Neural progenitor cell (in vitro differentiated cells): ENCODE measurements at regions not wholly inside any gene's neighbourhood (a gene's known extent, or its start where the extent isn't known, plus 50 kb on each side); places are given as distances from the start of the nearest gene placed in this dataset.
"Not testable (repeated sequence)": the region's sequence is repeated elsewhere in the genome, so short reads cannot be mapped to it uniquely, and the experiment has no call there.

Experiments used
- DNase-seq: peaks from one replicate; pipeline ENCODE4 v3.0.0-alpha.2; 2016; ENCODE audit warnings: low spot score
- H2AFZ ChIP-seq: fragments of 200-600 bp; sonication (generic); replicated peaks from 2 replicates; pipeline ENCODE4 v1.6.1; 2016; ENCODE audit warnings: antibody characterized with exemption
- H3F3A ChIP-seq: fragments of 200-600 bp; sonication (generic); 2 replicates; pipeline ENCODE4 v1.6.1; 2016; ENCODE audit warnings: antibody characterized with exemption, low read depth
- H3K27ac ChIP-seq: fragments of 200-600 bp; sonication (generic); 2 replicates; pipeline ENCODE4 v1.5.1; 2016; ENCODE audit warnings: mild to moderate bottlenecking
- H3K27me3 ChIP-seq: fragments of 200-600 bp; sonication (generic); 2 replicates; pipeline ENCODE4 v1.6.1; 2016; ENCODE audit warnings: mild to moderate bottlenecking, moderate library complexity
- H3K36me3 ChIP-seq: fragments of 200-600 bp; sonication (generic); 2 replicates; pipeline ENCODE4 v1.5.1; 2016
- H3K4me1 ChIP-seq: fragments of 200-600 bp; sonication (generic); 2 replicates; pipeline ENCODE4 v1.6.1; 2016; ENCODE audit warnings: mixed run types
- H3K4me2 ChIP-seq: fragments of 200-600 bp; sonication (generic); 2 replicates; pipeline ENCODE4 v1.6.1; 2016
- H3K4me3 ChIP-seq: fragments of 200-600 bp; sonication (generic); 2 replicates; pipeline ENCODE4 v1.5.1; 2016
- H3K79me2 ChIP-seq: fragments of 200-600 bp; sonication (generic); 2 replicates; pipeline ENCODE4 v1.6.1; 2016; ENCODE audit warnings: low read depth
- H3K9ac ChIP-seq: fragments of 200-600 bp; sonication (generic); 2 replicates; pipeline ENCODE4 v1.6.1; 2016
- H3K9me3 ChIP-seq: fragments of 200-600 bp; sonication (generic); 2 replicates; pipeline ENCODE4 v1.5.1; 2016; ENCODE audit warnings: low read depth
- H4K20me1 ChIP-seq: fragments of 200-600 bp; sonication (generic); 2 replicates; pipeline ENCODE4 v1.6.1; 2016; ENCODE audit warnings: low read depth
- H3K27ac Mint-ChIP-seq: 3 replicates; pipeline ENCODE4 v1.8.0; 2021; ENCODE audit warnings: mixed read lengths
- H3K27me3 Mint-ChIP-seq: 2 replicates; pipeline ENCODE4 v1.8.0; 2022; ENCODE audit warnings: low read depth, mild to moderate bottlenecking, inconsistent platforms, moderate library complexity, mixed read lengths; ENCODE audit not compliant: insufficient read depth
- H3K36me3 Mint-ChIP-seq: 3 replicates; pipeline ENCODE4 v1.8.0; 2021; ENCODE audit warnings: mixed read lengths
- H3K4me1 Mint-ChIP-seq: 3 replicates; pipeline ENCODE4 v1.8.0; 2021; ENCODE audit warnings: mixed read lengths
- H3K4me3 Mint-ChIP-seq: 3 replicates; pipeline ENCODE4 v1.8.0; 2021; ENCODE audit warnings: mild to moderate bottlenecking, moderate library complexity, mixed read lengths
- H3K9me3 Mint-ChIP-seq: 3 replicates; pipeline ENCODE4 v1.8.0; 2020; ENCODE audit warnings: mixed read lengths
- EZH2 ChIP-seq: fragments of 200-600 bp; sonication (generic); IDR thresholded peaks from 2 replicates; pipeline ENCODE4 v1.6.1; 2017; ENCODE audit warnings: antibody characterized with exemption, mild to moderate bottlenecking, moderate library complexity
- EZH2phosphoT487 ChIP-seq: fragments of 200-600 bp; sonication (generic); IDR thresholded peaks from 2 replicates; pipeline ENCODE4 v1.6.1; 2017; ENCODE audit warnings: antibody characterized with exemption
- TF ChIP-seq, protein P1 (sequence below): fragments of 200-600 bp; sonication (generic); IDR thresholded peaks from 2 replicates; pipeline ENCODE4 v1.5.1; 2017; ENCODE audit warnings: antibody characterized with exemption, mild to moderate bottlenecking

DNA sequence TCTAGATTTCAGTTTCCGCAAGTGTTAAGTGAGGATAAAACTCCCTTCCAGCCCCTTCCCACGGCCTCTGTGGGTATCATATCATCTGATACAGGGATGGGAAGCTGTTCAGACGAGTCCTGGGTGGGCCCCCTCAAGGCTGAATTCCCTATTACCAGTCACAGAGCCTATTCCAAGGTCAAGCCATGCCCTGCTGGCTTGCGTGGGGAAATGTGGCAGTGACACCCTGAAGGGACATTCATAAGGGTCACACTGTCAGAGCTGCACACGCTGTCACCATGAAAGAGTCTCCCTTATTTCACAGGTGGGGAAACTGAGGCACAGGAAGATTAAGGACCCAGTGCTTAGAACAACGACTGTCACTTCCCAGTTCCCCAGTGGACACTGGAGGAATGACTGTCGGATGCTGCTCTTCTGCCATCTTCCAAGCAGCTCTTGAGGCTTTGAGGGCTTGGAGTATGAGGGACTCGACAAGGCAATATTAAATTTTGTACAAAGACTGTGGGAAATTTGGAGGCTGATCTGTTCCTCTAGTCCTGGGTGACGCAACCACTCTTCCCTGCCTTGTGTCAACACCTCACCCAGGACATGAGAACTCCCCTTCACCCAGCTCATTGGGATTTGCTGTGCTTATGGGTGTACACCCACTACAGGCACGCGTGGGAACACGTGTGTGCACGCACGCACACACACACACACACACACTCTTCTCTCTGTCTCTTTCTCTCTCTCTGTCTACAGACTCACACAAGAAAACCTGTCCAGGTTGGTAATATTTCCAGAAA, 386.0 kb downstream of the RPS24 start:
- H3K27ac Mint-ChIP-seq = peak overlapping the region; percentile 69

DNA sequence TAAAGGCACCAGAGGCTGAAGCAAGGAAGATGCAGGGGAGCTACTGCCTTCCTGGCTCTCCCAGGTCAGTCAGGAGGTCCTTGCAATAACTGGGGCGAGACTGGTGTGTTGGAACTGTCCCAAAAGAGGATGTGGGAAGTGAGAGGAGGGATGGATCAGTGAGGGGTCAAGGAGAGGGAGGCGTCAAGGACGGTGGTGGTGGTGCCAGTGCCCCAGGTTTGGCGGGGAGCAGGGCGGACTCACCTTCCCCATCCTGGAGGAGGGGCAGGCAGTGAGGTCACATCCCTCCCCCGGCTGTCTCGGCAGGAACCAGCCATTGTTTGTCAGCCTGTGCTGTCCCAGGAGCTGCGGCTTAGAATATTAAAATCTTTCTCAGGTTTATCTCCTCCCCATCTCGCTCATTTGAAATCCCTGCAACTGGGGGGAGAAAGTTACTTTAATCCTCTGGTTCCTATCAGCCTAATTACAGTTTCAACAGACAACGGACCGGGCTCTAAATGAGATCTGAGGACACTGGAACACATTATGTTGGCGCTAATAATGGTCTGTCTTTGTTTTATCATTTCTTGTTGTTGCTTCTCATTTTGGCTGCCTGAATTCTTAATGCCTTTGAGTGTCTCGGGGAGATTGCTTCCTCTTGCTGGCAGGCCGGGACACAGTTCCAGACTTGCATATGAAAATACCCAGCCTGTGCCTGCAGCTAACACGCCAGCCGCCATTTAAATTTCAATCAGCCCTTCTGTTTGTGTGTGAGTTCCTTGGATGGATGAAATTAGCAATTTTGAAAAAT, 387.5 kb downstream of the RPS24 start:
- Histone ChIP-seq H3K27me3 (no peaks in the 10 kb centered on the region), H3K9me3 (no peaks in the 10 kb centered on the region), H3K9ac (no peak overlapping the region), H2AFZ (peak overlapping the region; percentile 77), H3K4me2 (peak overlapping the region; percentile 45), H3K27ac (no peak overlapping the region), H3K4me3 (no peak overlapping the region), H3K36me3 (no peaks in the 10 kb centered on the region), H3F3A (peaks cover 3% of the 10 kb centered on the region), H3K79me2 (no peaks in the 10 kb centered on the region), H3K4me1 (peaks cover 14% of the 10 kb centered on the region), H4K20me1 (no peaks in the 10 kb centered on the region)
- TF ChIP-seq EZH2 = no peak
- no peak for TF ChIP-seq EZH2phosphoT487
- Mint-ChIP-seq H3K27ac (peak overlapping the region; percentile 87), H3K4me1 (peaks cover 32% of the 10 kb centered on the region), H3K9me3 (peaks cover 11% of the 10 kb centered on the region), H3K36me3 (no peaks in the 10 kb centered on the region), H3K4me3 (no peak overlapping the region), H3K27me3 (peaks cover 14% of the 10 kb centered on the region)
- DNase-seq = no peak

More for the DNA sequence above, 386.0 kb downstream of the RPS24 start:
- Histone ChIP-seq H3K4me1 (peaks cover 14% of the 10 kb centered on the region), H3K4me2 (no peak overlapping the region), H3F3A (peaks cover 3% of the 10 kb centered on the region), H2AFZ (no peak overlapping the region), H3K27ac (no peak overlapping the region), H3K9me3 (no peaks in the 10 kb centered on the region), H3K79me2 (no peaks in the 10 kb centered on the region), H3K27me3 (no peaks in the 10 kb centered on the region), H3K9ac (no peak overlapping the region), H3K4me3 (no peak overlapping the region), H4K20me1 (no peaks in the 10 kb centered on the region), H3K36me3 (no peaks in the 10 kb centered on the region)
- no peak for DNase-seq
- Mint-ChIP-seq H3K36me3 (no peaks in the 10 kb centered on the region), H3K9me3 (peaks cover 5% of the 10 kb centered on the region), H3K4me3 (no peak overlapping the region), H3K4me1 (peaks cover 32% of the 10 kb centered on the region), H3K27me3 (peaks cover 17% of the 10 kb centered on the region)
- no peak for TF ChIP-seq EZH2phosphoT487
- TF ChIP-seq, protein P1, sequence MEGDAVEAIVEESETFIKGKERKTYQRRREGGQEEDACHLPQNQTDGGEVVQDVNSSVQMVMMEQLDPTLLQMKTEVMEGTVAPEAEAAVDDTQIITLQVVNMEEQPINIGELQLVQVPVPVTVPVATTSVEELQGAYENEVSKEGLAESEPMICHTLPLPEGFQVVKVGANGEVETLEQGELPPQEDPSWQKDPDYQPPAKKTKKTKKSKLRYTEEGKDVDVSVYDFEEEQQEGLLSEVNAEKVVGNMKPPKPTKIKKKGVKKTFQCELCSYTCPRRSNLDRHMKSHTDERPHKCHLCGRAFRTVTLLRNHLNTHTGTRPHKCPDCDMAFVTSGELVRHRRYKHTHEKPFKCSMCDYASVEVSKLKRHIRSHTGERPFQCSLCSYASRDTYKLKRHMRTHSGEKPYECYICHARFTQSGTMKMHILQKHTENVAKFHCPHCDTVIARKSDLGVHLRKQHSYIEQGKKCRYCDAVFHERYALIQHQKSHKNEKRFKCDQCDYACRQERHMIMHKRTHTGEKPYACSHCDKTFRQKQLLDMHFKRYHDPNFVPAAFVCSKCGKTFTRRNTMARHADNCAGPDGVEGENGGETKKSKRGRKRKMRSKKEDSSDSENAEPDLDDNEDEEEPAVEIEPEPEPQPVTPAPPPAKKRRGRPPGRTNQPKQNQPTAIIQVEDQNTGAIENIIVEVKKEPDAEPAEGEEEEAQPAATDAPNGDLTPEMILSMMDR = no peak
- no peak for TF ChIP-seq EZH2

DNA sequence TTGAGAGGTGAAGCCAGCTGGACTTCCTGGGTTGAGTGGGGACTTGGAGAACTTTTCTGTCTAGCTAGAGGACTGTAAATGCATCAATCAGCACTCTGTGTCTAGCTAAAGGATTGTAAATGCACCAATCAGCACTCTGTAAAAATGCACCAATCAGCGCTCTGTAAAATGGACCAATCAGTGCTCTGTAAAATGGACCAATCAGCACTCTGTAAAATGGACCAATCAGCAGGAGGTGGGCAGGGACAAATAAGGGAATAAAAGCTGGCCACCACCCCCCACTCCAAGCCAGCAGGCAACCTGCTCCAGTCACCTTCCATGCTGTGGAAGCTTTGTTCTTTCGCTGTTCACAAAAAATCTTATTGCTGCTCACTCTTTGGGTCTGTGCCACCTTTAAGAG, 390.4 kb downstream of the RPS24 start:
- H3K36me3 ChIP-seq, H3K9ac ChIP-seq, H3K9me3 ChIP-seq, H3K4me2 ChIP-seq, DNase-seq, H3K27ac Mint-ChIP-seq, H3K27me3 ChIP-seq, H3K36me3 Mint-ChIP-seq, H3F3A ChIP-seq, H3K4me3 Mint-ChIP-seq, H3K4me3 ChIP-seq, H4K20me1 ChIP-seq, H3K27ac ChIP-seq, H2AFZ ChIP-seq, H3K79me2 ChIP-seq: not testable (repeated sequence)
- Mint-ChIP-seq H3K9me3 (peaks cover 15% of the 10 kb centered on the region), H3K27me3 (peaks cover 14% of the 10 kb centered on the region), H3K4me1 (peaks cover 33% of the 10 kb centered on the region)
- H3K4me1 ChIP-seq = peaks cover 14% of the 10 kb centered on the region

DNA sequence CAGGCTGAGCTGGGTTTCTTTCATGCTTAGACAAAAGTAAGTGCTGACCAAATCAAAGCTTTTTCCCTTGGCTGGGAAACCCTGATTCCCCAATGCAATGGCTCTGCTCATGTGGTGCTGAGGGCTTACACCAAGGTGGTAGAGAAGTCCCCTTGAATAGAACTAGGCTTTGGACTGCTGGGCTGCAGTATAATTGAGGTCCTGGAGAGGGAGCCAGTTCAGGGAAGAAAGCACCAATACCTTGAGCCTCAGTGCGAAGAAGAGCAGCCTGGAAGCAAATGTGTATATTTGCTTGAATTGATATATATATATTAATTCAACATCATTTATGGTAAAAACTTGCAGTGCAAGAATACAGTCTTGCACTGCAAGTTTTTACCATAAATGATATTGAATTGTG, 391.1 kb downstream of the RPS24 start:
- no peak overlapping the region for H3K27ac ChIP-seq
- H3K4me3 ChIP-seq = no peak overlapping the region
- no peak overlapping the region for H2AFZ ChIP-seq
- no peaks in the 10 kb centered on the region for H3K36me3 Mint-ChIP-seq
- peaks cover 16% of the 10 kb centered on the region for H3K9me3 Mint-ChIP-seq
- no peak overlapping the region for H3K4me2 ChIP-seq
- H3K36me3 ChIP-seq = no peaks in the 10 kb centered on the region
- peaks cover 14% of the 10 kb centered on the region for H3K4me1 ChIP-seq
- H3K27me3 Mint-ChIP-seq = peaks cover 12% of the 10 kb centered on the region
- no peaks in the 10 kb centered on the region for H3K79me2 ChIP-seq
- H3F3A ChIP-seq = peaks cover 3% of the 10 kb centered on the region
- no peak overlapping the region for H3K27ac Mint-ChIP-seq
- DNase-seq = peak; percentile 23
- TF ChIP-seq, protein P1 = peak; percentile 47
- TF ChIP-seq EZH2 = no peak
- TF ChIP-seq EZH2phosphoT487 = no peak
- no peak overlapping the region for H3K9ac ChIP-seq
- no peaks in the 10 kb centered on the region for H3K27me3 ChIP-seq
- H3K4me3 Mint-ChIP-seq = no peak overlapping the region
- H4K20me1 ChIP-seq = no peaks in the 10 kb centered on the region
- no peaks in the 10 kb centered on the region for H3K9me3 ChIP-seq
- H3K4me1 Mint-ChIP-seq = peaks cover 38% of the 10 kb centered on the region
